Gastrocnemius medialis (tissue), 4 donors: ENCODE measurements at regions not wholly inside any gene's neighbourhood (a gene's known extent, or its start where the extent isn't known, plus 50 kb on each side); places are given as distances from the start of the nearest gene placed in this dataset.

Experiments used
- ATAC-seq, 2 donors: fragments of 150-250 bp; one replicate each; pipeline ENCODE4 v1.9.1; 2016
- DNase-seq, 2 donors: peaks; one replicate each; pipeline ENCODE4 v3.0.0-alpha.2; 2019
- H3K27ac ChIP-seq, 4 donors: fragments of 200-600 bp; sonication (generic); 1 replicate in 1 of 4; 2 replicates in 3 of 4; pipeline ENCODE4 v1.5.1; 2016 to 2018; ENCODE audit warnings: mild to moderate bottlenecking in 2 of 4, moderate library complexity in 1 of 4
- H3K27me3 ChIP-seq, 3 donors: fragments of 200-600 bp; sonication (generic) in 2 of 3; 1 replicate in 1 of 3; 2 replicates in 2 of 3; pipeline versions ENCODE4 v1.5.1 to v1.6.0; 2016 to 2019; ENCODE audit warnings: mild to moderate bottlenecking in 1 of 3, moderate library complexity in 1 of 3
- H3K36me3 ChIP-seq, 2 donors: fragments of 200-600 bp; sonication (generic) in 1 of 2; one replicate each; pipeline ENCODE4 v1.5.1; 2017 to 2018
- H3K4me1 ChIP-seq, 2 donors: fragments of 200-600 bp; sonication (generic) in 1 of 2; one replicate each; pipeline ENCODE4 v1.5.1; 2016 to 2017; ENCODE audit warnings: mild to moderate bottlenecking in 2 of 2
- H3K4me3 ChIP-seq, 4 donors: fragments of 200-600 bp; sonication (generic) in 3 of 4; 1 replicate in 1 of 4; 2 replicates in 3 of 4; pipeline ENCODE4 v1.5.1; 2016 to 2019; ENCODE audit warnings: mild to moderate bottlenecking in 2 of 4
- H3K9me3 ChIP-seq, 3 donors: fragments of 200-600 bp; sonication (generic) in 2 of 3; 1 replicate in 1 of 3; 2 replicates in 2 of 3; pipeline ENCODE4 v1.5.1; 2016 to 2019
- POLR2A ChIP-seq, 2 donors: fragments of 450-650 bp; IDR thresholded peaks; one replicate each; pipeline ENCODE4 v1.6.1; 2017; ENCODE audit warnings: antibody characterized with exemption in 2 of 2, mild to moderate bottlenecking in 2 of 2, moderate library complexity in 2 of 2
- in situ Hi-C, 4 donors: fragments of 200-750 bp; cut with MboI; loops; one replicate each; pipeline versions ENCODE4 v1.15.0 to v1.8.0; 2017; ENCODE audit warnings: low sequenced_read_pairs in 4 of 4
- intact Hi-C: fragments of 100-400 bp; cut with DNase I; formaldehyde crosslinking; loops from one replicate; pipeline ENCODE4 v1.15.1; 2023; ENCODE audit warnings: low total_unique reads
- TF ChIP-seq, protein P1 (sequence below), 5 experiments: fragments of 450-650 bp in 3 of 5; fragments of 200-600 bp in 2 of 5; sonication (generic) in 2 of 5; IDR thresholded peaks in 4 of 5; conservative IDR thresholded peaks in 1 of 5; 1 replicate in 4 of 5; 2 replicates in 1 of 5; pipeline ENCODE4 v1.5.1; 2016 to 2019; ENCODE audit warnings: antibody characterized with exemption in 5 of 5, mild to moderate bottlenecking in 3 of 5, moderate library complexity in 3 of 5

DNA sequence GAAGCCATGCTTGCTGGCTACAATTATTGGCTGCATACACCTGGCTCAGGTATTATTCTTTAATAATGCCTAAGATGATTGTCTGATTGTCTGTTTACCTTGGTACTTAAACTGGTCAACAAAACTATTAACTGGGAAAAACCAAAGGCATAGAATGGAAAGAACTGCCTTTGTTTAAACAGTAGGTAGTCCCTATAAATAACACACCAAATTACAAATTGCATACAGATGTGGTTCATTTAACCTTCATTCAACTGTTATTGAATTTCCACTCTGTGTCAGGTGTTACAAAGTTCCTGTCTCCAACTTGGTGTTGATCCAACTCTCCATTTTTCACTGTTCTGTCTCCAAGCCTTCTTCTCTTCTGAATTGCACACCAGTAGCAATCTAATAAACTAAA, 79.8 kb upstream of the FSCB start:
- no peaks in the 10 kb centered on the region for H3K9me3 ChIP-seq
- no peaks in the 10 kb centered on the region for H3K36me3 ChIP-seq
- ATAC-seq (no peak), DNase-seq (no peak)
- no peak overlapping the region for H3K27ac ChIP-seq
- no peaks in the 10 kb centered on the region for H3K27me3 ChIP-seq
- no peaks in the 10 kb centered on the region for H3K4me1 ChIP-seq
- in situ Hi-C loops (no loop called here), intact Hi-C loops (no loop called here)
- TF ChIP-seq, protein P1, sequence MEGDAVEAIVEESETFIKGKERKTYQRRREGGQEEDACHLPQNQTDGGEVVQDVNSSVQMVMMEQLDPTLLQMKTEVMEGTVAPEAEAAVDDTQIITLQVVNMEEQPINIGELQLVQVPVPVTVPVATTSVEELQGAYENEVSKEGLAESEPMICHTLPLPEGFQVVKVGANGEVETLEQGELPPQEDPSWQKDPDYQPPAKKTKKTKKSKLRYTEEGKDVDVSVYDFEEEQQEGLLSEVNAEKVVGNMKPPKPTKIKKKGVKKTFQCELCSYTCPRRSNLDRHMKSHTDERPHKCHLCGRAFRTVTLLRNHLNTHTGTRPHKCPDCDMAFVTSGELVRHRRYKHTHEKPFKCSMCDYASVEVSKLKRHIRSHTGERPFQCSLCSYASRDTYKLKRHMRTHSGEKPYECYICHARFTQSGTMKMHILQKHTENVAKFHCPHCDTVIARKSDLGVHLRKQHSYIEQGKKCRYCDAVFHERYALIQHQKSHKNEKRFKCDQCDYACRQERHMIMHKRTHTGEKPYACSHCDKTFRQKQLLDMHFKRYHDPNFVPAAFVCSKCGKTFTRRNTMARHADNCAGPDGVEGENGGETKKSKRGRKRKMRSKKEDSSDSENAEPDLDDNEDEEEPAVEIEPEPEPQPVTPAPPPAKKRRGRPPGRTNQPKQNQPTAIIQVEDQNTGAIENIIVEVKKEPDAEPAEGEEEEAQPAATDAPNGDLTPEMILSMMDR (IDR thresholded peaks at IDR 0.05 in 4 of 5, conservative IDR thresholded peaks at IDR 0.05 in 1 of 5), result no peak
- no peak for TF ChIP-seq POLR2A (IDR thresholded peaks at IDR 0.05)
- H3K4me3 ChIP-seq, result no peak overlapping the region

DNA sequence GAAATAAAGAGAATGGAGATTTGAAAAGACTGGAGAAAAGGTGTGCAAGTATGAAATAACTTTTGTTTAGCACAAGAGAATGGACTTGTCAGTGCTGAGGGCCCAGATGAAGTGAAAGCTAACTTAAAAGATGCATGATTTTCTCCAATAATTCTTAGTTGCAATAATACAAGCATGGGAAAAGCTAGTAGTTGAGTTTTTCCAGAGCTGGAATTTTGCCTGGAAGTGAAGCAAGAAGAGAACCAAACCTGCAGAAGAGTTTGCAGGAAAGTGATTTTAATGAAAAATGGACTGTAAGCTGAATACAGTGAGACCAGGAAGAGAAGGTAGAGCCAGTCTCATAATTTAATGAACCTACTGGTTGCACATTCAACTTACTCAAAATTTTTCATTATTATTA, 69.3 kb upstream of the FSCB start:
- no peaks in the 10 kb centered on the region for H3K4me1 ChIP-seq
- no peak for DNase-seq
- no peak overlapping the region for H3K4me3 ChIP-seq
- H3K27me3 ChIP-seq, result no peaks in the 10 kb centered on the region
- in situ Hi-C loops, result no loop called here
- TF ChIP-seq, protein P1 (IDR thresholded peaks at IDR 0.05 in 4 of 5, conservative IDR thresholded peaks at IDR 0.05 in 1 of 5), result no peak
- TF ChIP-seq POLR2A (IDR thresholded peaks at IDR 0.05), result no peak
- no peaks in the 10 kb centered on the region for H3K36me3 ChIP-seq
- no peak for ATAC-seq
- no peaks in the 10 kb centered on the region for H3K9me3 ChIP-seq
- H3K27ac ChIP-seq, result no peak overlapping the region
- intact Hi-C loops, result no loop called here

DNA sequence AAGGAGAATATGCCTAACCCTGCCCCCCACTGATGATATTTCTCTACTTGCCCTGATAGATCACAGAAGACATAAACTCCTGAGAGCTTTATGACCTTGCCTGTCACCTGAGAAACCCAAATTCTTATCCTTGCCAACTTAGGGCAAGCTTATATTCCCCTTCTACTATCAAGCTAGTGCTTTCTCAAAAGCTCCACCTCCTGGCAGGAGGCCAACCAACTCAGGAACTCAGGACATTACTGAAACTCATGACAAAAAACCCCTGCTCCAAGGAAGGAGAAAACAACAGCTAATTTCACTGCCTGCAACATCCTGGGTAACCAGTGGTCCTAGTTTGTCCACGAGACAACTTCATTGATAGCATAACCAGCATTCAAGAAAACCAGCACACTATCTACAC, 60.9 kb upstream of the FSCB start:
- Histone ChIP-seq H3K27me3 (no peaks in the 10 kb centered on the region), H3K27ac (no peak overlapping the region), H3K4me1 (no peaks in the 10 kb centered on the region), H3K36me3 (no peaks in the 10 kb centered on the region), H3K4me3 (no peak overlapping the region), H3K9me3 (no peaks in the 10 kb centered on the region)
- intact Hi-C loops (no loop called here), in situ Hi-C loops (no loop called here)
- no peak for DNase-seq
- TF ChIP-seq, protein P1 (IDR thresholded peaks at IDR 0.05 in 4 of 5, conservative IDR thresholded peaks at IDR 0.05 in 1 of 5), result no peak
- TF ChIP-seq POLR2A (IDR thresholded peaks at IDR 0.05), result no peak
- ATAC-seq, result no peak

DNA sequence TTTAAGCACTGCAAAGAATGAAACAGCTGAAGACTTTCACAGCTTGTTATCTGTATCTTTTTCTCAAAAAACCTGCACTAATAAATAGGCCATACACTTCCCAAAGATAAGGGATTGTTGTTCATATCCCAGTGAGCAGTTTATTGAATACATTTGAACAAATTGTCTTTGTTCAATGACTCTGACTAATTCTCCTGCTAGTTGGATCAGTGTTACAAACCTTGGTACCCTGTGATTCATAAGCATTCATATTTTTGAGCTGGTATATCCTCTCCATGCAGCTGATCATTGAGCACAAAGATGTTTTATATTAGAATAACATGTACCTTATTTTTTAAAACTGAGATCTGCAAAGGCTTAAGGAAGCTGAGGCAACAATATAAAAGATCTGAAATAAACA, 58.9 kb upstream of the FSCB start:
- Histone ChIP-seq H3K4me3 (no peak overlapping the region), H3K36me3 (no peaks in the 10 kb centered on the region), H3K9me3 (no peaks in the 10 kb centered on the region), H3K27ac (no peak overlapping the region), H3K27me3 (no peaks in the 10 kb centered on the region), H3K4me1 (no peaks in the 10 kb centered on the region)
- DNase-seq (no peak), ATAC-seq (no peak)
- intact Hi-C loops, result no loop called here
- no peak for TF ChIP-seq POLR2A (IDR thresholded peaks at IDR 0.05)
- TF ChIP-seq, protein P1 (IDR thresholded peaks at IDR 0.05 in 4 of 5, conservative IDR thresholded peaks at IDR 0.05 in 1 of 5), result no peak
- in situ Hi-C loops, result no loop called here

DNA sequence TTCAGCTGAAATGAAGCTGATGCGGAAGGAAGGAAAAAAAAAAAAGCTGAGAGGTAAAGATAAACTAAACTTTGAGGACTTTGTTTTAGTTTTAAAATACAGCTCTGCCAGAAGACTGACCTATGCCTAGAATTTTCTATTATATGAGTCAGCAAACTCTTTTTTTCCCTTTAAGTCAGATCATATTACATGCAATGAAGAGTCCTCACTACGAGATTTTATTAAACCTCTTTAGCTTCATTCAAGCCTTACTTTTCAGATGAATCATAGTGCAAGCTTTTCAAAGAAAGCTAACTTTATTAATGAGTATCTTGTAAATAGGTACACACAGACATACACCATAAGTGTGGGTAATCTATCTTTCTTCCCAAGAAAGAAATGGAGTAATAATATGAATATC, 57.8 kb upstream of the FSCB start:
- no peak overlapping the region for H3K4me3 ChIP-seq
- no peaks in the 10 kb centered on the region for H3K27me3 ChIP-seq
- H3K4me1 ChIP-seq, result no peaks in the 10 kb centered on the region
- DNase-seq (no peak), ATAC-seq (no peak)
- TF ChIP-seq POLR2A (IDR thresholded peaks at IDR 0.05), result no peak
- TF ChIP-seq, protein P1 (IDR thresholded peaks at IDR 0.05 in 4 of 5, conservative IDR thresholded peaks at IDR 0.05 in 1 of 5), result no peak
- H3K9me3 ChIP-seq, result no peaks in the 10 kb centered on the region
- no peaks in the 10 kb centered on the region for H3K36me3 ChIP-seq
- intact Hi-C loops, result no loop called here
- in situ Hi-C loops, result no loop called here
- H3K27ac ChIP-seq, result no peak overlapping the region
